NOMO-1 treated with dmso at 0.1 percent for 144 hours (cell line): ENCODE measurements at regions not wholly inside any gene's neighbourhood (a gene's known extent, or its start where the extent isn't known, plus 50 kb on each side); places are given as distances from the start of the nearest gene placed in this dataset.

Source experiments
- DNase-seq: peaks from one replicate; lab custom pipeline; 2025; ENCODE audit not compliant: unreplicated experiment; lab: John Stamatoyannopoulos, UW

- DNase-seq = no peak
Observed at GRCh38 chr4:24117975-24118374, 228.1 kb upstream of the PPARGC1A start.

GRCh38 chr4:24116107-24116506 is 226.3 kb upstream of the PPARGC1A start:
- DNase-seq = no peak

- no peak for DNase-seq
Observed at GRCh38 chr4:24114919-24115500, 225.2 kb upstream of the PPARGC1A start.

- no peak for DNase-seq
Observed at GRCh38 chr4:24114444-24114843, 224.6 kb upstream of the PPARGC1A start.

- DNase-seq = no peak
Observed at GRCh38 chr4:24112466-24112865, 222.6 kb upstream of the PPARGC1A start.

- DNase-seq = no peak
Observed at GRCh38 chr4:24108567-24108966, 218.7 kb upstream of the PPARGC1A start.

- DNase-seq = no peak
Observed at GRCh38 chr4:24105327-24106038, 215.6 kb upstream of the PPARGC1A start.

GRCh38 chr4:24104158-24104565 is 214.3 kb upstream of the PPARGC1A start:
- no peak for DNase-seq

- DNase-seq = no peak
Observed at GRCh38 chr4:24103434-24104157, 213.7 kb upstream of the PPARGC1A start.

- DNase-seq = no peak
Observed at GRCh38 chr4:24102621-24103020, 212.8 kb upstream of the PPARGC1A start.

GRCh38 chr4:24096603-24097002 is 206.8 kb upstream of the PPARGC1A start:
- no peak for DNase-seq

- no peak for DNase-seq
Observed at GRCh38 chr4:24094726-24095125, 204.9 kb upstream of the PPARGC1A start.

GRCh38 chr4:24093446-24093845 is 203.6 kb upstream of the PPARGC1A start:
- no peak for DNase-seq

- no peak for DNase-seq
Observed at GRCh38 chr4:24091639-24092233, 201.9 kb upstream of the PPARGC1A start.

- no peak for DNase-seq
Observed at GRCh38 chr4:24089851-24090534, 200.1 kb upstream of the PPARGC1A start.

GRCh38 chr4:24080871-24081270 is 191.0 kb upstream of the PPARGC1A start:
- no peak for DNase-seq

GRCh38 chr4:24078347-24078962 is 188.6 kb upstream of the PPARGC1A start:
- DNase-seq = no peak

- no peak for DNase-seq
Observed at GRCh38 chr4:24076811-24077210, 187.0 kb upstream of the PPARGC1A start.

GRCh38 chr4:24073948-24074347 is 184.1 kb upstream of the PPARGC1A start:
- DNase-seq = no peak

GRCh38 chr4:24071612-24072372 is 181.9 kb upstream of the PPARGC1A start:
- no peak for DNase-seq
